OCI-LY3 (cell line): ENCODE measurements at regions not wholly inside any gene's neighbourhood (a gene's known extent, or its start where the extent isn't known, plus 50 kb on each side); places are given as distances from the start of the nearest gene placed in this dataset.

Experiments used
- H2AFZ ChIP-seq: fragments of 200-600, 300-600 bp; shearing (Covaris generic); 2 replicates; pipeline ENCODE4 v1.6.0; 2014; ENCODE audit warnings: antibody characterized with exemption, low read depth, low read length
- H3K27ac ChIP-seq: fragments of 200-600, 300-600 bp; sonication (generic); 2 replicates; pipeline ENCODE4 v1.5.1; 2014; ENCODE audit warnings: mild to moderate bottlenecking, low read length, moderate library complexity, mixed read lengths
- H3K27me3 ChIP-seq: fragments of 200-600, 300-600 bp; sonication (generic); 2 replicates; pipeline ENCODE4 v1.6.1; 2014; ENCODE audit warnings: low read depth, low read length, mixed read lengths
- H3K36me3 ChIP-seq: fragments of 200-600, 300-600 bp; sonication (generic); replicated peaks from 2 replicates; pipeline ENCODE3; 2014; ENCODE audit warnings: low read depth, low read length, mixed read lengths
- H3K4me1 ChIP-seq: fragments of 300-600, 200-600 bp; sonication (generic); 2 replicates; pipeline ENCODE4 v1.6.1; 2014; ENCODE audit warnings: low read length, mixed read lengths
- H3K4me2 ChIP-seq: fragments of 200-600, 300-600 bp; sonication (generic); 2 replicates; pipeline ENCODE4 v1.6.1; 2014; ENCODE audit warnings: low read length, mixed read lengths
- H3K4me3 ChIP-seq: fragments of 300-600, 200-600 bp; sonication (generic); 2 replicates; pipeline ENCODE4 v1.5.1; 2014; ENCODE audit warnings: antibody characterized with exemption, mild to moderate bottlenecking, low read length, moderate library complexity
- H3K79me2 ChIP-seq: fragments of 300-600, 200-600 bp; shearing (Covaris generic); 2 replicates; pipeline ENCODE4 v1.6.1; 2014; ENCODE audit warnings: mild to moderate bottlenecking, low read length, mixed read lengths
- H3K9ac ChIP-seq: fragments of 300-600, 200-600 bp; shearing (Covaris generic); 2 replicates; pipeline ENCODE4 v1.6.0; 2014; ENCODE audit warnings: mild to moderate bottlenecking, low read length, moderate library complexity
- H3K9me3 ChIP-seq: fragments of 200-600, 300-600 bp; shearing (Covaris generic); 2 replicates; pipeline ENCODE4 v1.6.1; 2014; ENCODE audit warnings: low read length, mixed read lengths; ENCODE audit not compliant: insufficient read depth
- H4K20me1 ChIP-seq: fragments of 200-600, 300-600 bp; sonication (generic); 2 replicates; pipeline ENCODE4 v1.6.1; 2016; ENCODE audit warnings: low read length, mixed read lengths; ENCODE audit not compliant: insufficient read depth
- CTCF ChIP-seq: fragments of 200-600, 300-600 bp; sonication (generic); IDR thresholded peaks from 2 replicates; pipeline ENCODE4 v1.5.1; 2014; ENCODE audit warnings: antibody characterized with exemption, low read length, low read depth
- EZH2phosphoT487 ChIP-seq: fragments of 200-600 bp; shearing (Covaris generic); IDR thresholded peaks from 2 replicates; pipeline ENCODE4 v1.6.1; 2018; ENCODE audit warnings: antibody characterized with exemption, mixed run types, low read depth

- Histone ChIP-seq H3K27ac (no peak overlapping the region), H2AFZ (no peak overlapping the region), H3K4me1 (peaks cover 7% of the 10 kb centered on the region)
These were observed 306.6 kb upstream of the ZMIZ1 start for GRCh38 chr10:78762086-78762630.

GRCh38 chr10:78763234-78763633 is 305.5 kb upstream of the ZMIZ1 start:
- Histone ChIP-seq H3K27me3 (no peaks in the 10 kb centered on the region), H3K4me1 (peaks cover 6% of the 10 kb centered on the region), H3K36me3 (no peaks in the 10 kb centered on the region), H2AFZ (no peak overlapping the region), H3K79me2 (no peaks in the 10 kb centered on the region), H4K20me1 (no peaks in the 10 kb centered on the region), H3K4me2 (no peak overlapping the region), H3K9ac (no peak overlapping the region), H3K27ac (no peak overlapping the region), H3K4me3 (no peak overlapping the region), H3K9me3 (no peaks in the 10 kb centered on the region)
- no peak for TF ChIP-seq CTCF
- TF ChIP-seq EZH2phosphoT487, result no peak

More at GRCh38 chr10:78762086-78762630, 306.6 kb upstream of the ZMIZ1 start:
- no peaks in the 10 kb centered on the region for H3K79me2 ChIP-seq
- no peak overlapping the region for H3K4me2 ChIP-seq
- no peak overlapping the region for H3K4me3 ChIP-seq
- no peak overlapping the region for H3K9ac ChIP-seq
- H4K20me1 ChIP-seq, result no peaks in the 10 kb centered on the region
- no peaks in the 10 kb centered on the region for H3K36me3 ChIP-seq
- TF ChIP-seq EZH2phosphoT487, result no peak
- TF ChIP-seq CTCF, result no peak
- H3K27me3 ChIP-seq, result no peaks in the 10 kb centered on the region
- no peaks in the 10 kb centered on the region for H3K9me3 ChIP-seq

GRCh38 chr10:78763651-78764395 is 304.9 kb upstream of the ZMIZ1 start:
- Histone ChIP-seq H3K79me2 (no peaks in the 10 kb centered on the region), H3K4me2 (no peak overlapping the region), H2AFZ (no peak overlapping the region), H3K4me1 (peaks cover 6% of the 10 kb centered on the region), H4K20me1 (no peaks in the 10 kb centered on the region), H3K27me3 (no peaks in the 10 kb centered on the region), H3K9ac (no peak overlapping the region), H3K36me3 (no peaks in the 10 kb centered on the region), H3K9me3 (no peaks in the 10 kb centered on the region), H3K4me3 (no peak overlapping the region), H3K27ac (no peak overlapping the region)
- no peak for TF ChIP-seq EZH2phosphoT487
- TF ChIP-seq CTCF, result no peak

GRCh38 chr10:78764436-78764835 is 304.3 kb upstream of the ZMIZ1 start:
- Histone ChIP-seq H3K4me2 (no peak overlapping the region), H3K36me3 (no peaks in the 10 kb centered on the region), H4K20me1 (no peaks in the 10 kb centered on the region), H3K4me3 (no peak overlapping the region), H3K4me1 (peaks cover 6% of the 10 kb centered on the region), H3K9ac (no peak overlapping the region), H2AFZ (no peak overlapping the region), H3K9me3 (no peaks in the 10 kb centered on the region), H3K27ac (no peak overlapping the region), H3K27me3 (no peaks in the 10 kb centered on the region), H3K79me2 (no peaks in the 10 kb centered on the region)
- TF ChIP-seq EZH2phosphoT487 (no peak), CTCF (no peak)
